ENCODE measurements at regions not wholly inside any gene's neighbourhood (a gene's known extent, or its start where the extent isn't known, plus 50 kb on each side); places are given as distances from the start of the nearest gene placed in this dataset.

DNA sequence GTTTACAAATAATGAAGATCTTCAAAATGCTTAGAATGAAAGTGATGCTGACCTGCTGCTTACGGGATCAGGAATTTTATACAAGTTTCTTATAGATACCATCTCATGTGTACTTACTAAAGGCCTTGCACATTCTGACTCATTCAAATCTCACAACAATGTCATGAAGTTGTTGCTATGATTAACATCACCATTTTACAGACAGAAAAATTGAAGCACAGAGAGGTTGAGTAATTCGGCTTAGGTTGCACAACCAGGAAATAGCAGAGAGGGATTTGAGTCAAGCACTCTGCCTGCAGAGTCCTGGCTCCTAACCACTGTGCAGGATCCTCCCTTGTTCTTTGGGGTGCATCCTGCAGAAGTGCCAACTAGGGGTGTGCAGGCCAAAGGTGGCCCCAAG lies 471.9 kb downstream of the MIAT start:
- TF ChIP-seq, protein P1, sequence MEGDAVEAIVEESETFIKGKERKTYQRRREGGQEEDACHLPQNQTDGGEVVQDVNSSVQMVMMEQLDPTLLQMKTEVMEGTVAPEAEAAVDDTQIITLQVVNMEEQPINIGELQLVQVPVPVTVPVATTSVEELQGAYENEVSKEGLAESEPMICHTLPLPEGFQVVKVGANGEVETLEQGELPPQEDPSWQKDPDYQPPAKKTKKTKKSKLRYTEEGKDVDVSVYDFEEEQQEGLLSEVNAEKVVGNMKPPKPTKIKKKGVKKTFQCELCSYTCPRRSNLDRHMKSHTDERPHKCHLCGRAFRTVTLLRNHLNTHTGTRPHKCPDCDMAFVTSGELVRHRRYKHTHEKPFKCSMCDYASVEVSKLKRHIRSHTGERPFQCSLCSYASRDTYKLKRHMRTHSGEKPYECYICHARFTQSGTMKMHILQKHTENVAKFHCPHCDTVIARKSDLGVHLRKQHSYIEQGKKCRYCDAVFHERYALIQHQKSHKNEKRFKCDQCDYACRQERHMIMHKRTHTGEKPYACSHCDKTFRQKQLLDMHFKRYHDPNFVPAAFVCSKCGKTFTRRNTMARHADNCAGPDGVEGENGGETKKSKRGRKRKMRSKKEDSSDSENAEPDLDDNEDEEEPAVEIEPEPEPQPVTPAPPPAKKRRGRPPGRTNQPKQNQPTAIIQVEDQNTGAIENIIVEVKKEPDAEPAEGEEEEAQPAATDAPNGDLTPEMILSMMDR (IDR thresholded peaks at IDR 0.05; ENCODE audit: control extremely low read depth in 1 of 3, insufficient read depth in 1 of 3, low read depth in 1 of 3, low read length in 3 of 3), result no peak
- TF ChIP-seq FOSL1 (IDR thresholded peaks at IDR 0.05; ENCODE audit: insufficient read depth, low read depth, low read length) (no peak), SAP30 (IDR thresholded peaks at IDR 0.05; ENCODE audit: insufficient read depth, insufficient replicate concordance, low read length) (no peak), EZH2 (IDR thresholded peaks at IDR 0.05; ENCODE audit: low read depth, low read length, severe bottlenecking) (no peak), TBP (IDR thresholded peaks at IDR 0.05; ENCODE audit: low read depth, low read length) (no peak), SIRT6 (IDR thresholded peaks at IDR 0.05; ENCODE audit: low read length) (no peak), RNF2 (IDR thresholded peaks at IDR 0.05; ENCODE audit: borderline replicate concordance, low read depth, low read length, missing control alignments, poor library complexity, severe bottlenecking) (no peak), RFX5 (IDR thresholded peaks at IDR 0.05; ENCODE audit: borderline replicate concordance, low read depth, low read length) (no peak), POLR2A (IDR thresholded peaks at IDR 0.05; ENCODE audit: control extremely low read depth in 1 of 2, low read depth in 2 of 2, low read length in 2 of 2) (no peak), BRCA1 (IDR thresholded peaks at IDR 0.05; ENCODE audit: low read depth, low read length) (no peak), SIN3A (conservative IDR thresholded peaks at IDR 0.05 in 1 of 2, IDR thresholded peaks at IDR 0.05 in 1 of 2; ENCODE audit: low read depth in 1 of 2, low read length in 2 of 2) (no peak), CHD2 (IDR thresholded peaks at IDR 0.05; ENCODE audit: low read length) (no peak)
- TF ChIP-seq, protein P2, sequence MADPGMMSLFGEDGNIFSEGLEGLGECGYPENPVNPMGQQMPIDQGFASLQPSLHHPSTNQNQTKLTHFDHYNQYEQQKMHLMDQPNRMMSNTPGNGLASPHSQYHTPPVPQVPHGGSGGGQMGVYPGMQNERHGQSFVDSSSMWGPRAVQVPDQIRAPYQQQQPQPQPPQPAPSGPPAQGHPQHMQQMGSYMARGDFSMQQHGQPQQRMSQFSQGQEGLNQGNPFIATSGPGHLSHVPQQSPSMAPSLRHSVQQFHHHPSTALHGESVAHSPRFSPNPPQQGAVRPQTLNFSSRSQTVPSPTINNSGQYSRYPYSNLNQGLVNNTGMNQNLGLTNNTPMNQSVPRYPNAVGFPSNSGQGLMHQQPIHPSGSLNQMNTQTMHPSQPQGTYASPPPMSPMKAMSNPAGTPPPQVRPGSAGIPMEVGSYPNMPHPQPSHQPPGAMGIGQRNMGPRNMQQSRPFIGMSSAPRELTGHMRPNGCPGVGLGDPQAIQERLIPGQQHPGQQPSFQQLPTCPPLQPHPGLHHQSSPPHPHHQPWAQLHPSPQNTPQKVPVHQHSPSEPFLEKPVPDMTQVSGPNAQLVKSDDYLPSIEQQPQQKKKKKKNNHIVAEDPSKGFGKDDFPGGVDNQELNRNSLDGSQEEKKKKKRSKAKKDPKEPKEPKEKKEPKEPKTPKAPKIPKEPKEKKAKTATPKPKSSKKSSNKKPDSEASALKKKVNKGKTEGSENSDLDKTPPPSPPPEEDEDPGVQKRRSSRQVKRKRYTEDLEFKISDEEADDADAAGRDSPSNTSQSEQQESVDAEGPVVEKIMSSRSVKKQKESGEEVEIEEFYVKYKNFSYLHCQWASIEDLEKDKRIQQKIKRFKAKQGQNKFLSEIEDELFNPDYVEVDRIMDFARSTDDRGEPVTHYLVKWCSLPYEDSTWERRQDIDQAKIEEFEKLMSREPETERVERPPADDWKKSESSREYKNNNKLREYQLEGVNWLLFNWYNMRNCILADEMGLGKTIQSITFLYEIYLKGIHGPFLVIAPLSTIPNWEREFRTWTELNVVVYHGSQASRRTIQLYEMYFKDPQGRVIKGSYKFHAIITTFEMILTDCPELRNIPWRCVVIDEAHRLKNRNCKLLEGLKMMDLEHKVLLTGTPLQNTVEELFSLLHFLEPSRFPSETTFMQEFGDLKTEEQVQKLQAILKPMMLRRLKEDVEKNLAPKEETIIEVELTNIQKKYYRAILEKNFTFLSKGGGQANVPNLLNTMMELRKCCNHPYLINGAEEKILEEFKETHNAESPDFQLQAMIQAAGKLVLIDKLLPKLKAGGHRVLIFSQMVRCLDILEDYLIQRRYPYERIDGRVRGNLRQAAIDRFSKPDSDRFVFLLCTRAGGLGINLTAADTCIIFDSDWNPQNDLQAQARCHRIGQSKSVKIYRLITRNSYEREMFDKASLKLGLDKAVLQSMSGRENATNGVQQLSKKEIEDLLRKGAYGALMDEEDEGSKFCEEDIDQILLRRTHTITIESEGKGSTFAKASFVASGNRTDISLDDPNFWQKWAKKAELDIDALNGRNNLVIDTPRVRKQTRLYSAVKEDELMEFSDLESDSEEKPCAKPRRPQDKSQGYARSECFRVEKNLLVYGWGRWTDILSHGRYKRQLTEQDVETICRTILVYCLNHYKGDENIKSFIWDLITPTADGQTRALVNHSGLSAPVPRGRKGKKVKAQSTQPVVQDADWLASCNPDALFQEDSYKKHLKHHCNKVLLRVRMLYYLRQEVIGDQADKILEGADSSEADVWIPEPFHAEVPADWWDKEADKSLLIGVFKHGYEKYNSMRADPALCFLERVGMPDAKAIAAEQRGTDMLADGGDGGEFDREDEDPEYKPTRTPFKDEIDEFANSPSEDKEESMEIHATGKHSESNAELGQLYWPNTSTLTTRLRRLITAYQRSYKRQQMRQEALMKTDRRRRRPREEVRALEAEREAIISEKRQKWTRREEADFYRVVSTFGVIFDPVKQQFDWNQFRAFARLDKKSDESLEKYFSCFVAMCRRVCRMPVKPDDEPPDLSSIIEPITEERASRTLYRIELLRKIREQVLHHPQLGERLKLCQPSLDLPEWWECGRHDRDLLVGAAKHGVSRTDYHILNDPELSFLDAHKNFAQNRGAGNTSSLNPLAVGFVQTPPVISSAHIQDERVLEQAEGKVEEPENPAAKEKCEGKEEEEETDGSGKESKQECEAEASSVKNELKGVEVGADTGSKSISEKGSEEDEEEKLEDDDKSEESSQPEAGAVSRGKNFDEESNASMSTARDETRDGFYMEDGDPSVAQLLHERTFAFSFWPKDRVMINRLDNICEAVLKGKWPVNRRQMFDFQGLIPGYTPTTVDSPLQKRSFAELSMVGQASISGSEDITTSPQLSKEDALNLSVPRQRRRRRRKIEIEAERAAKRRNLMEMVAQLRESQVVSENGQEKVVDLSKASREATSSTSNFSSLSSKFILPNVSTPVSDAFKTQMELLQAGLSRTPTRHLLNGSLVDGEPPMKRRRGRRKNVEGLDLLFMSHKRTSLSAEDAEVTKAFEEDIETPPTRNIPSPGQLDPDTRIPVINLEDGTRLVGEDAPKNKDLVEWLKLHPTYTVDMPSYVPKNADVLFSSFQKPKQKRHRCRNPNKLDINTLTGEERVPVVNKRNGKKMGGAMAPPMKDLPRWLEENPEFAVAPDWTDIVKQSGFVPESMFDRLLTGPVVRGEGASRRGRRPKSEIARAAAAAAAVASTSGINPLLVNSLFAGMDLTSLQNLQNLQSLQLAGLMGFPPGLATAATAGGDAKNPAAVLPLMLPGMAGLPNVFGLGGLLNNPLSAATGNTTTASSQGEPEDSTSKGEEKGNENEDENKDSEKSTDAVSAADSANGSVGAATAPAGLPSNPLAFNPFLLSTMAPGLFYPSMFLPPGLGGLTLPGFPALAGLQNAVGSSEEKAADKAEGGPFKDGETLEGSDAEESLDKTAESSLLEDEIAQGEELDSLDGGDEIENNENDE (IDR thresholded peaks at IDR 0.05; ENCODE audit: insufficient replicate concordance, low read length), result no peak
- TF ChIP-seq, protein P3, sequence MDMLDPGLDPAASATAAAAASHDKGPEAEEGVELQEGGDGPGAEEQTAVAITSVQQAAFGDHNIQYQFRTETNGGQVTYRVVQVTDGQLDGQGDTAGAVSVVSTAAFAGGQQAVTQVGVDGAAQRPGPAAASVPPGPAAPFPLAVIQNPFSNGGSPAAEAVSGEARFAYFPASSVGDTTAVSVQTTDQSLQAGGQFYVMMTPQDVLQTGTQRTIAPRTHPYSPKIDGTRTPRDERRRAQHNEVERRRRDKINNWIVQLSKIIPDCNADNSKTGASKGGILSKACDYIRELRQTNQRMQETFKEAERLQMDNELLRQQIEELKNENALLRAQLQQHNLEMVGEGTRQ (IDR thresholded peaks at IDR 0.05; ENCODE audit: low read length), result no peak

All from H1 (cell line).